ENCODE measurements at regions not wholly inside any gene's neighbourhood (a gene's known extent, or its start where the extent isn't known, plus 50 kb on each side); places are given as distances from the start of the nearest gene placed in this dataset.

DNA sequence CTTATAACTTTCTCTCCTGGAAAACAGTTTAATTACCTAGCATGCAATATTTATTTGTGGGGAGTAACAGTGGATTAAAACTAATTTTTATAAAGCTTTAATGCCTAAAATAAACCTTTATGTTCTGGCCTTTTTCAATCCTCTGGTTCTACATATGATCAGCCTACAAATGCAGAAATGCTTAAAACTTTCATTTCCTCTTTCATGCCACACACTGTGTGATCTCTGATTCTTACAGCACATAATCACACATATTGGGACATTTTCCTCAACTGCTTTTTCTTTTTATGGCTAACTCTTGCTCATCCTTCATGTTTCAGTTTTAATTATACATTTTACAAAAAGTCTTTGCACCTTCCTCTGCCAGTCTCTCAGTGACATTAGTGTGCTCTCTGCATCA lies 910.8 kb upstream of the SLITRK6 start:
- Histone ChIP-seq H3K79me2 (ENCODE audit: insufficient read depth, low read length) (no peaks in the 10 kb centered on the region), H3K27ac (ENCODE audit: low read depth, low read length, poor library complexity, severe bottlenecking) (peak overlapping the region; percentile 15), H3K9me3 (ENCODE audit: low read length) (no peaks in the 10 kb centered on the region), H3K36me3 (ENCODE audit: insufficient read depth, low read length) (no peaks in the 10 kb centered on the region), H4K20me1 (ENCODE audit: insufficient read depth, low read length) (no peaks in the 10 kb centered on the region), H3K9ac (ENCODE audit: low read length) (no peak overlapping the region), H2AFZ (ENCODE audit: low read length) (no peak overlapping the region), H3K4me1 (ENCODE audit: insufficient read depth, low read length, severe bottlenecking) (peaks cover 18% of the 10 kb centered on the region), H3F3A (ENCODE audit: insufficient read depth, low read length) (no peaks in the 10 kb centered on the region), H3K4me2 (ENCODE audit: low read length) (no peak overlapping the region), H3K27me3 (ENCODE audit: insufficient read depth, low read length) (no peaks in the 10 kb centered on the region), H3K4me3 (ENCODE audit: low read depth, low read length, poor library complexity, severe bottlenecking) (no peak overlapping the region), H3K9me2 (ENCODE audit: low read depth, low read length) (no peaks in the 10 kb centered on the region)
- TF ChIP-seq, protein P1, sequence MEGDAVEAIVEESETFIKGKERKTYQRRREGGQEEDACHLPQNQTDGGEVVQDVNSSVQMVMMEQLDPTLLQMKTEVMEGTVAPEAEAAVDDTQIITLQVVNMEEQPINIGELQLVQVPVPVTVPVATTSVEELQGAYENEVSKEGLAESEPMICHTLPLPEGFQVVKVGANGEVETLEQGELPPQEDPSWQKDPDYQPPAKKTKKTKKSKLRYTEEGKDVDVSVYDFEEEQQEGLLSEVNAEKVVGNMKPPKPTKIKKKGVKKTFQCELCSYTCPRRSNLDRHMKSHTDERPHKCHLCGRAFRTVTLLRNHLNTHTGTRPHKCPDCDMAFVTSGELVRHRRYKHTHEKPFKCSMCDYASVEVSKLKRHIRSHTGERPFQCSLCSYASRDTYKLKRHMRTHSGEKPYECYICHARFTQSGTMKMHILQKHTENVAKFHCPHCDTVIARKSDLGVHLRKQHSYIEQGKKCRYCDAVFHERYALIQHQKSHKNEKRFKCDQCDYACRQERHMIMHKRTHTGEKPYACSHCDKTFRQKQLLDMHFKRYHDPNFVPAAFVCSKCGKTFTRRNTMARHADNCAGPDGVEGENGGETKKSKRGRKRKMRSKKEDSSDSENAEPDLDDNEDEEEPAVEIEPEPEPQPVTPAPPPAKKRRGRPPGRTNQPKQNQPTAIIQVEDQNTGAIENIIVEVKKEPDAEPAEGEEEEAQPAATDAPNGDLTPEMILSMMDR (IDR thresholded peaks at IDR 0.05; ENCODE audit: low read length) = no peak
- no peak for TF ChIP-seq EZH2 (IDR thresholded peaks at IDR 0.05; ENCODE audit: borderline replicate concordance, low read length)

DNA sequence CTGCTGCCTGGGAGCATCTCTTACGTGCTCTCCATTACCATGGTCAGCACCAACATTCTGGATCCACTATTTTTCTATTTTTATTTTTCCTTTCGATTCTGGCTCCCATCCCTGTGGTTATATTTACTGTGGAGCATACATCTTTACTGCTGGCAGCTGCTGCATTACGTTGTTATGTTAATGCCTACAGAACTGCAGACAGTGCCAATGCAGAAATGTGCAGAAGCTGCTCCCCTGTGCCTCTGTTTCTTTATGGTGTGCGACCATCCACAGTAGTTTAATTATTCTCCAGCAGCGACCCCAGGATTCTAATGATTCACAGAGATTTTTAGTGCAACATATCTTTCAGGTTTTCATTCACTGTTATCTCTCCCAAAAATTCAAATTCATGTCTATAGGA lies 911.7 kb upstream of the SLITRK6 start:
- Histone ChIP-seq H3K4me2 (ENCODE audit: low read length) (no peak overlapping the region), H2AFZ (ENCODE audit: low read length) (no peak overlapping the region), H3K4me3 (ENCODE audit: low read depth, low read length, poor library complexity, severe bottlenecking) (no peak overlapping the region), H3K79me2 (ENCODE audit: insufficient read depth, low read length) (no peaks in the 10 kb centered on the region), H3K9ac (ENCODE audit: low read length) (no peak overlapping the region), H3F3A (ENCODE audit: insufficient read depth, low read length) (no peaks in the 10 kb centered on the region), H3K27ac (ENCODE audit: low read depth, low read length, poor library complexity, severe bottlenecking) (no peak overlapping the region), H3K9me3 (ENCODE audit: low read length) (no peaks in the 10 kb centered on the region), H3K36me3 (ENCODE audit: insufficient read depth, low read length) (no peaks in the 10 kb centered on the region), H3K9me2 (ENCODE audit: low read depth, low read length) (no peaks in the 10 kb centered on the region), H3K4me1 (ENCODE audit: insufficient read depth, low read length, severe bottlenecking) (peaks cover 18% of the 10 kb centered on the region), H4K20me1 (ENCODE audit: insufficient read depth, low read length) (no peaks in the 10 kb centered on the region), H3K27me3 (ENCODE audit: insufficient read depth, low read length) (no peaks in the 10 kb centered on the region)
- TF ChIP-seq, protein P1 (IDR thresholded peaks at IDR 0.05; ENCODE audit: low read length) = no peak

DNA sequence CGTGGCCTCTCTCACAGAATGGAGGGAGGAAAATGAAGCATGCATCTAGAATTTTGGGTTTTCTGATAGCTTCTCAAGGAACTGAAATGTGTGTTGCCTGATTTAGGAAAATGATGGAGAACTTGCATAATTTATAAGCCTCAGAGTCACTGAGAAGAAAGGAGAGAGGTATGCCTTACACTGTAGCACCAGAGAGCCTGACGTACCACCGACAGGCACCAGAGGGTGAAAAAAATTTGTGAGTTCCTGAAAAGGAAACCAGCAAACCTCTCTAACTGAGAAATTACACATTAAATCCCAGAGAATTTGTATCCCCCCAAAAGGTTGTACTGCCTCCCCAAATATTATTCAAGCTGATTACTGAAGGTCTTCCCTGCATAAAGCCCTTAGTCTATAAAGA lies 915.3 kb upstream of the SLITRK6 start:
- no peaks in the 10 kb centered on the region for H3K79me2 ChIP-seq (ENCODE audit: insufficient read depth, low read length)
- no peaks in the 10 kb centered on the region for H3K9me2 ChIP-seq (ENCODE audit: low read depth, low read length)
- H3K9ac ChIP-seq (ENCODE audit: low read length) = no peak overlapping the region
- H3K36me3 ChIP-seq (ENCODE audit: insufficient read depth, low read length) = no peaks in the 10 kb centered on the region
- no peak overlapping the region for H3K27ac ChIP-seq (ENCODE audit: low read depth, low read length, poor library complexity, severe bottlenecking)
- no peaks in the 10 kb centered on the region for H3F3A ChIP-seq (ENCODE audit: insufficient read depth, low read length)
- no peak overlapping the region for H3K4me2 ChIP-seq (ENCODE audit: low read length)
- H2AFZ ChIP-seq (ENCODE audit: low read length) = no peak overlapping the region
- no peak overlapping the region for H3K4me3 ChIP-seq (ENCODE audit: low read depth, low read length, poor library complexity, severe bottlenecking)
- H4K20me1 ChIP-seq (ENCODE audit: insufficient read depth, low read length) = no peaks in the 10 kb centered on the region
- TF ChIP-seq, protein P1 (IDR thresholded peaks at IDR 0.05; ENCODE audit: low read length) = no peak
- TF ChIP-seq EZH2 (IDR thresholded peaks at IDR 0.05; ENCODE audit: borderline replicate concordance, low read length) = no peak
- H3K4me1 ChIP-seq (ENCODE audit: insufficient read depth, low read length, severe bottlenecking) = peaks cover 15% of the 10 kb centered on the region
- H3K27me3 ChIP-seq (ENCODE audit: insufficient read depth, low read length) = no peaks in the 10 kb centered on the region
- no peaks in the 10 kb centered on the region for H3K9me3 ChIP-seq (ENCODE audit: low read length)

All from OCI-LY1 (cell line).